ENCODE measurements at regions not wholly inside any gene's neighbourhood (a gene's known extent, or its start where the extent isn't known, plus 50 kb on each side); places are given as distances from the start of the nearest gene placed in this dataset.
A peak's percentile ranks its signal among the peaks of the same experiment; 100 is the strongest.

- FAIRE-seq = no peak
These were observed 132.8 kb upstream of the CDH4 start for GRCh38 chr20:61119273-61119672.

GRCh38 chr20:61119794-61120410, 132.2 kb upstream of the CDH4 start:
- FAIRE-seq (no peak), DNase-seq (ENCODE audit: insufficient read length, low spot score) (no peak)
- no peak for TF ChIP-seq POU2F2 (IDR thresholded peaks at IDR 0.05; ENCODE audit: low read depth, low read length)

More at GRCh38 chr20:61119273-61119672, 132.8 kb upstream of the CDH4 start:
- no peak for DNase-seq (ENCODE audit: insufficient read length, low spot score)
- TF ChIP-seq POLR2AphosphoS5 (IDR thresholded peaks at IDR 0.05; ENCODE audit: low read depth, low read length) = no peak
- no peak for TF ChIP-seq TAF1 (IDR thresholded peaks at IDR 0.05; ENCODE audit: low read depth, low read length)
- no peak for TF ChIP-seq POLR2A (IDR thresholded peaks at IDR 0.05; ENCODE audit: low read depth, low read length)
- no peak for TF ChIP-seq PAX5 (IDR thresholded peaks at IDR 0.05; ENCODE audit: insufficient read depth, low read length, severe bottlenecking)
- no peak for TF ChIP-seq SPI1 (IDR thresholded peaks at IDR 0.05; ENCODE audit: low read depth, low read length)
- TF ChIP-seq POU2F2 (IDR thresholded peaks at IDR 0.05; ENCODE audit: low read depth, low read length) = no peak

GRCh38 chr20:61120595-61121515, 131.2 kb upstream of the CDH4 start:
- DNase-seq (ENCODE audit: insufficient read length, low spot score) (no peak), FAIRE-seq (peak; percentile 67)
- no peak for TF ChIP-seq POLR2A (IDR thresholded peaks at IDR 0.05; ENCODE audit: low read depth, low read length)
- TF ChIP-seq POU2F2 (IDR thresholded peaks at IDR 0.05; ENCODE audit: low read depth, low read length) = no peak
- no peak for TF ChIP-seq PAX5 (IDR thresholded peaks at IDR 0.05; ENCODE audit: insufficient read depth, low read length, severe bottlenecking)
- TF ChIP-seq SPI1 (IDR thresholded peaks at IDR 0.05; ENCODE audit: low read depth, low read length) = no peak
- TF ChIP-seq TAF1 (IDR thresholded peaks at IDR 0.05; ENCODE audit: low read depth, low read length) = no peak
- TF ChIP-seq POLR2AphosphoS5 (IDR thresholded peaks at IDR 0.05; ENCODE audit: low read depth, low read length) = no peak

- TF ChIP-seq PAX5 (IDR thresholded peaks at IDR 0.05; ENCODE audit: insufficient read depth, low read length, severe bottlenecking) = no peak
- DNase-seq (ENCODE audit: insufficient read length, low spot score) (no peak), FAIRE-seq (no peak)
These were observed 130.4 kb upstream of the CDH4 start for GRCh38 chr20:61121661-61122060.

- FAIRE-seq (no peak), DNase-seq (ENCODE audit: insufficient read length, low spot score) (no peak)
- TF ChIP-seq PAX5 (IDR thresholded peaks at IDR 0.05; ENCODE audit: insufficient read depth, low read length, severe bottlenecking) (no peak), POU2F2 (IDR thresholded peaks at IDR 0.05; ENCODE audit: low read depth, low read length) (no peak), SPI1 (IDR thresholded peaks at IDR 0.05; ENCODE audit: low read depth, low read length) (no peak), TAF1 (IDR thresholded peaks at IDR 0.05; ENCODE audit: low read depth, low read length) (no peak), POLR2A (IDR thresholded peaks at IDR 0.05; ENCODE audit: low read depth, low read length) (no peak), POLR2AphosphoS5 (IDR thresholded peaks at IDR 0.05; ENCODE audit: low read depth, low read length) (no peak)
These were observed 128.8 kb upstream of the CDH4 start for GRCh38 chr20:61123286-61123685.

GRCh38 chr20:61123751-61124368, 128.2 kb upstream of the CDH4 start:
- no peak for DNase-seq (ENCODE audit: insufficient read length, low spot score)
- TF ChIP-seq TAF1 (IDR thresholded peaks at IDR 0.05; ENCODE audit: low read depth, low read length) (no peak), POLR2A (IDR thresholded peaks at IDR 0.05; ENCODE audit: low read depth, low read length) (no peak), PAX5 (IDR thresholded peaks at IDR 0.05; ENCODE audit: insufficient read depth, low read length, severe bottlenecking) (no peak), SPI1 (IDR thresholded peaks at IDR 0.05; ENCODE audit: low read depth, low read length) (no peak), POU2F2 (IDR thresholded peaks at IDR 0.05; ENCODE audit: low read depth, low read length) (no peak), POLR2AphosphoS5 (IDR thresholded peaks at IDR 0.05; ENCODE audit: low read depth, low read length) (no peak)
- FAIRE-seq = no peak

- FAIRE-seq (no peak), DNase-seq (ENCODE audit: insufficient read length, low spot score) (no peak)
- no peak for TF ChIP-seq PAX5 (IDR thresholded peaks at IDR 0.05; ENCODE audit: insufficient read depth, low read length, severe bottlenecking)
- TF ChIP-seq TAF1 (IDR thresholded peaks at IDR 0.05; ENCODE audit: low read depth, low read length) = no peak
- no peak for TF ChIP-seq POU2F2 (IDR thresholded peaks at IDR 0.05; ENCODE audit: low read depth, low read length)
- TF ChIP-seq SPI1 (IDR thresholded peaks at IDR 0.05; ENCODE audit: low read depth, low read length) = no peak
- TF ChIP-seq POLR2AphosphoS5 (IDR thresholded peaks at IDR 0.05; ENCODE audit: low read depth, low read length) = no peak
- TF ChIP-seq POLR2A (IDR thresholded peaks at IDR 0.05; ENCODE audit: low read depth, low read length) = no peak
These were observed 127.0 kb upstream of the CDH4 start for GRCh38 chr20:61125076-61125475.

- FAIRE-seq = no peak
- TF ChIP-seq SPI1 (IDR thresholded peaks at IDR 0.05; ENCODE audit: low read depth, low read length) (no peak), PAX5 (IDR thresholded peaks at IDR 0.05; ENCODE audit: insufficient read depth, low read length, severe bottlenecking) (no peak), POU2F2 (IDR thresholded peaks at IDR 0.05; ENCODE audit: low read depth, low read length) (no peak), POLR2AphosphoS5 (IDR thresholded peaks at IDR 0.05; ENCODE audit: low read depth, low read length) (no peak), TAF1 (IDR thresholded peaks at IDR 0.05; ENCODE audit: low read depth, low read length) (no peak), POLR2A (IDR thresholded peaks at IDR 0.05; ENCODE audit: low read depth, low read length) (no peak)
- no peak for DNase-seq (ENCODE audit: insufficient read length, low spot score)
These were observed 126.4 kb upstream of the CDH4 start for GRCh38 chr20:61125546-61126180.

Measured in GM12891 (cell line).